Keratinocyte (primary cell): ENCODE measurements at regions not wholly inside any gene's neighbourhood (a gene's known extent, or its start where the extent isn't known, plus 50 kb on each side); places are given as distances from the start of the nearest gene placed in this dataset.

Experiments used
- CTCF ChIP-seq, 3 experiments: IDR thresholded peaks in 1 of 3; conservative IDR thresholded peaks in 1 of 3; optimal IDR thresholded peaks in 1 of 3; 2 replicates in 2 of 3; 3 replicates in 1 of 3; pipeline versions ENCODE3 to v1.5.1; 2011; ENCODE audit warnings: low read length in 3 of 3, mild to moderate bottlenecking in 3 of 3, moderate library complexity in 2 of 3, control low read depth in 1 of 3, inconsistent platforms in 1 of 3; ENCODE audit not compliant: insufficient read depth in 2 of 3; ENCODE audit errors: extremely low read depth in 1 of 3
- EZH2 ChIP-seq: IDR thresholded peaks from one replicate; pipeline ENCODE4 v1.6.1; 2012; ENCODE audit warnings: inconsistent platforms, mild to moderate bottlenecking, low read length, moderate library complexity

DNA sequence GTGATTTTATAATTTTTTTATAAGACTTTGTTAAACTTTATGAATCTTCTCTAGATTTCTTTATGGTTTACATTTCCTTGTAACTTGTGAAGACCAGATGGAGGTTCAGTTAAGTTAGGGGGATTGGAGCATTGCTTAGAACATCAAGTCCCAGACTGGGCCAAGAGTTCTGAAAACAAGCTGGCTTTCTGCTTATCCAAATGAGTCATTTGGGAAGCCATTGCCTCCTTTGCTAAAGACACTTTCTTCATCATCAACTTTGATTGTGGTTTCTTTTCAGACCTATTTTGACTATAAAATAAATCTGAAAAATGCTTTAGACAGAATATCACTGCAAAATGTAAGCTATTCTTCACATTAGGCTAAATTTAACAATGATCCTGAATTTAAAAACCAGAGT, 446.8 kb downstream of the USP25 start:
- no peak for TF ChIP-seq CTCF (optimal IDR thresholded peaks at IDR 0.05 in 1 of 3, IDR thresholded peaks at IDR 0.05 in 1 of 3, conservative IDR thresholded peaks at IDR 0.05 in 1 of 3; ENCODE audit: extremely low read depth in 1 of 3, insufficient read depth in 2 of 3, low read length in 3 of 3)
- TF ChIP-seq EZH2, result no peak
